HG02973 (cell line): ENCODE measurements at regions not wholly inside any gene's neighbourhood (a gene's known extent, or its start where the extent isn't known, plus 50 kb on each side); places are given as distances from the start of the nearest gene placed in this dataset.
"Not testable (repeated sequence)": the region's sequence is repeated elsewhere in the genome, so short reads cannot be mapped to it uniquely, and the experiment has no call there.

Source experiments
- ATAC-seq: cut with Tn5 transposase; IDR thresholded peaks from one replicate; pipeline ENCODE4 v1.9.1; 2021; ENCODE audit warnings: moderate library complexity; ENCODE audit not compliant: unreplicated experiment

DNA sequence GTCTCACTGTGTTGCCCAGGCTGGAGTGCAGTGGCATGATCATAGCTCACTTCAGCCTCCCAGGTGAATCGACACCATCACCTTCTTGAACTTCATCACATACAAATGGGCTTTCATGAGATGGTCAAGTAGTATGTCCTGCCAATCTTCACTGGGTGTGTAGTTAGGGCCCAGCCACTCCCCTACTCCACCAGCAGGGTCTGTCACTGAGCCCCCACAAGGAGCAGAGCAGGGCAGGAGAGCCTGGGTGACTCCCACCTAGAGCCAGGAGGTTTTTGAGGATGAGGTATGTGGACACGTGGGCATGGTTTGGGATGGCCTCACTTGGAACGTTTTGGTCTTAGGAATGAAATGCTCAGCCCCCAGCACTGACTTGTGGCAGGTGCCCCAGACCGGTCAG lies 4037.7 kb upstream of the TPTE start:
- ATAC-seq, result not testable (repeated sequence)

DNA sequence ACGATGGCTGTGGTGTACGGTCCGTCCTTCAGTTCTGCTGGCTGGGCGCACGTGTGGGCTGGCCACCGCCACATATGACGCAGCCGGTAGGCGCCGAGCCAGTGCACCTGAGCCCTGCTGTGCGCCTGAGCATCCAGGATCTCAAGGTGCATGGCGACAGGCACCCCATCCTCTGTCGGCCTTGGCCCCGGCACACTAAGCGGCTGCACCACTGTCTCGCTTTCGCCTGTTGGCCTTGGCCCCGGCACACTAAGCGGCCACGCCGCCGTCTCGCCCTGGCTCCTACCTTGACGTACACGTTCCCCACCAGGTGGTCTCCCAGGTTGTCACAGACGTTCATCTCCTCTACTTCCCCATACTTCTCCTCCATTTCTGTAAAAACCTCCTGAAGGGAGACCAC lies 4034.6 kb upstream of the TPTE start:
- ATAC-seq, result not testable (repeated sequence)

- ATAC-seq, result not testable (repeated sequence)
These were observed 4028.7 kb upstream of the TPTE start for GRCh38 chr21:6492691-6493090.

DNA sequence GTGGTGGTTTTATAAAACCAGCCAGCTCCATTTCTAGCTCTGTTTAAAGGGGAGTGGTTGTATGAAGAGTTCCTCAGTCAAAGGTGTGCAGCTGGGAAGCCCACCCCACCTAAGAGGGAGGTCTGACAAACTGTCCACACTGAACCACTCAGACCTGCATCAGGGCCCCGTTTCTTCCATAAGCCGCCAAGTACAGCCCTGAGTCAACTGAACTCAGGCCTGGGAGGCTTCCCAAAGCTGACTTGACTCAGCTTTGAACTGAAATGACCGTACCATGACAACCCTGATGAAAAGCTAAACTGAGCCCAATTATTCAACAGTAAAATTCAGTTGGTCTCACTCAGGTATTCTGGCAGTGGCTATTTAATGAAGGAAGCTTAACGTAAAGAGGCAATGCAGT lies 4027.4 kb upstream of the TPTE start:
- not testable (repeated sequence) for ATAC-seq

GRCh38 chr21:6496356-6496755 lies 4025.0 kb upstream of the TPTE start:
- ATAC-seq, result not testable (repeated sequence)

- ATAC-seq, result peak; percentile 33
These were observed 4022.7 kb upstream of the TPTE start for GRCh38 chr21:6498716-6499115.

GRCh38 chr21:6499128-6499826 lies 4022.1 kb upstream of the TPTE start:
- peak; percentile 77 for ATAC-seq

DNA sequence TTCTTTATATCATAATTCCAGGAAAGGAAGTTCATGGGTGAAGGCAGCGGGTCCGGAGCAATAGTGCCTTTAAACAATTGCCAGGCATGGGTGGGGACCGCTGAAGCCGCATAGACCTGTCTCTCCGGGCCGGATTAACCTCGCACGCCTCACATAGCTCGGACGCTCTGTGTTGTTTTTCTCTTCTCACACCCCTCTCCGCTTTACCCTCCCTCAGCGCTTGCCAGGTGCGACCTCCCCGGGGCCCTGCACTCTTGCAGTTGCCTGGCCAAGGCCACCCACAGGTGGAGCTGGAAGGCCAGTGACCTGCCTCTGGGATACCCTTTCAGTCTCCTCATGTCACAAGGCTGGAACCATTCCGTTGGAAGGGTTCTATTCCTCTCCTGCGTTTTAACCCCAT lies 4021.5 kb upstream of the TPTE start:
- not testable (repeated sequence) for ATAC-seq

DNA sequence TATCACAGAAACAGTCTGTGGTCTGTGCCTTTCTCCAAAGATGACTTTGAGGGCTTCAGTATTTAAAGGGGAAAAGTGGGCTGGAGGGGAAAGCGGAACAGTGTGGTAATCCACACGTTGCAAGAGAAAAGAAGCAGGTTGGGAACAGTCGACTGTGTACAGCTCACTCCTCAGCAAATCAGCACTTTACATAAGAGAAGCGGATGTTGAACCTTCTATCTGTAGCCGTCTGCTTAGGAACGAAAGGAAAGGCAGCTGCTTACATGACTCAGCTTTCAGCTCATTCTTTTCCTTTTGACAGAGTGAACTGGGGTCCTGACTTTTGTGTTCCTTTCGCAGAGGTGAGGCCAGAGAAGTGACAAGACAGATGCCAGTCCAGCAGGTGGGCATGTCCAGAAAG lies 4020.7 kb upstream of the TPTE start:
- ATAC-seq, result not testable (repeated sequence)

GRCh38 chr21:6506167-6506894 lies 4015.1 kb upstream of the TPTE start:
- ATAC-seq, result not testable (repeated sequence)

DNA sequence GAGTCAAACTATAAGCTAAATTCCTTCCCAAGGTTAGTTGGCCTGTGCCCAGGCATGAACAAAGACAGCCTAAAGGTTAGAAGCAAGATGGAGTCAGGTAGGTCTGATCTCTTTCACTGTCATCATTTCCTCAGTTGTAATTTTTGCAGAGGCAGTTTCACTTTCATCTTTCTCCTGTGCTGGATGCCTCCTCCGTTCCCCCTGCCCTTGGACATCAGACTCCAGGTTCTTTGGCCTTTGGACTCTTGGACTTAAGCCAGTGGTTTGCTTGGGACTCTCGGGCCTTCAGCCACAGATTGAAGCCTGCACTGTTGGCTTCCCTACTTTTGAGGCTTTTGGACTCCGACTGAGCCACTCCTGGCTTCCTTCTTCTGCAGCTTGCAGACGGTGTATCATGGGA lies 4013.8 kb upstream of the TPTE start:
- not testable (repeated sequence) for ATAC-seq

DNA sequence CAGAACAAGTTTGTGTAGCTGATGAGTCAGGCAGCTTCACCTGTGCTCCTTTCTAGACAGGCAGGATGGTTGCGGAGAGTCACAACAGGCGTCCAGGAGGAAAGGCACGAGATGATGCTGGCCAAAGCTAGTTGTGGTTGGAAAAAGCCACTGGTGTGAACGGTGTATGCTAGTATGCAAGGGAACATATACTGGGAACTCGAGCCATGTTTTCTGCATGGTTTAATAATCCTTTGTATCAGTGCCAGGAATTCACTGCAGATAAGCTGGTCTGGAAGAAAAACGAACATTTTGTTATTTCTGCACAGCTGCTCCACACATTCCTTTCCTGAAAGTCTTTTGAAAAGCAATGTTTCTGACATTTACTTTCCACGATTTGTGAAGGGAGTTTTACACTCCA lies 3999.6 kb upstream of the TPTE start:
- ATAC-seq, result not testable (repeated sequence)

DNA sequence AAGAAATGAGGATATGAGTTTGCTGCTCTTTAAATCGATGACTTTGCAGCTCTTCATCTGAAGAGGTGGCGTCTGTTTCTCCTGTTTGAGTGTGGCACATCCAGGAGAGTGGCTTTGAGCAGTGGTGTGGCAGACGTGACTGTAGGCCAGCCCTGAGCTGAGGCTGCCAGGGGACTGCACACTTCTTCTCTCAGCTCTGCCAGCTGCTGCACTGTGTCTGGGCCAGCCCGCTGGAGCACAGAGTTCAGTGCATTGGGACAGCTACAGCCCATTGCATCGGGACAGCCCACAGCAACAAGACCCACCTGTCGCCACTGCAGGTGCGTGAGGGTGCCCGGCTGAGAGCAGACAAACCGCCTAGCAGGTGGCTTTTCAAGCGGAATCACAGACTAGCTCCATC lies 3995.2 kb upstream of the TPTE start:
- ATAC-seq, result not testable (repeated sequence)

- ATAC-seq, result not testable (repeated sequence)
These were observed 3990.7 kb upstream of the TPTE start for GRCh38 chr21:6530655-6531054.

GRCh38 chr21:6533261-6533660 lies 3988.1 kb upstream of the TPTE start:
- not testable (repeated sequence) for ATAC-seq

GRCh38 chr21:6538320-6538719 lies 3983.1 kb upstream of the TPTE start:
- not testable (repeated sequence) for ATAC-seq

- not testable (repeated sequence) for ATAC-seq
These were observed 3981.7 kb upstream of the TPTE start for GRCh38 chr21:6539688-6540087.

DNA sequence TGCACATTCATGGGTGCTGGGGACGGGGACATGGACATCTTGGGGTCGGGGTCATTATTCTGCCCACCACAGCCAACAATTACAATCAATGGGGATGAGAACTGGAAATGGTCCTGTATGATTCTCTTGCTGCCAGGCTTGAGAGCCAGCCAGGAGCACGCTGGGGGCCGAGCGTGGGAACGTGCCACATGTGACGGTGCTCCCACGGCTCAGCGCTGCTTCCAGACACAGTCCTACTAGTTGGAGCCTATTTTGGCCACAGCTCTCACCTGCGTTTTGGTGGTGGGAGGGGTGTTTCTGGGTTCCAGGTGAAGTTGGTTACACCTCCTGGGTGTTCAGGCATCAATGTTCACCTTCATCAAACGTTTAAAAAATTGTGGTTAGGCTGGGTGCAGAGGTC lies 3980.3 kb upstream of the TPTE start:
- ATAC-seq, result not testable (repeated sequence)

DNA sequence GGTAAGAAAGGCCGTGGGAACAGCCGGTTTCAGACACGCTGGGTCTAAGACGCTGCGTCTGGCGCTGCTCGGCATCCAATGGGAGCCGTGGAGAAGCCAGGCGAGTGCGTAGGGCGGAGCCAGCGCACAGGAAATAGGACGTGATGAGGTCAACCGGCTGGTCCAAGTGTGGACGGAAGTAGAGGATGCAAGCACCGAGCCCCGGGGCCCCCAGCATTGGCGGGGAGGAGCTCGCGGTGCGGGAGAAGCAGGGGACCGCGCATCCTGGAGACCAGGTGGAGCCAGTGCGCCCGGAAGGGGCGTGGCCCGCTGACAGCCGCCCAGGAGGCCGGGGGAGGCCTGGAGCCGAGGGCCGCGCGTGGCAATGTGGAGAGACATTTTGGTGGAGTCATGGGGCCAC lies 3976.1 kb upstream of the TPTE start:
- not testable (repeated sequence) for ATAC-seq

DNA sequence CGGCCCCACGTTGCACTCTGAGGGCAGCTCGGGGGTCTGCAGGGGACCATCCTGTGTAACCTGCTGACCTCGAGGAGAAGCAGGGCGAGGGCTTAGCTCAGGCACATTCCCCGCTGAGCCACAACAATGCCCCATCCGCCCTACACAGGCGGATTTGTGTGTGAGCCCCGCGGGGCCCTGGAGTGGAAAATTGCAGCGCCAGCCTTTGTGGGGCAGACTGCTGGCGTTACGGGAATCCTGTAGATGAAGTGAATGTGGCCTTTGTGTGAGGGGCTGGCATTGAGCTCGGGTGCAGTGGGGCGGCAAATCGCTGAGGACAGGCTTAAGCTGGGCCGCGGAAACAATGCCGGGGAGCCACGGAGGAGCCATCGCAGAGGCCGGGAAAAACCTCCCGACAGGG lies 3970.3 kb upstream of the TPTE start:
- not testable (repeated sequence) for ATAC-seq

DNA sequence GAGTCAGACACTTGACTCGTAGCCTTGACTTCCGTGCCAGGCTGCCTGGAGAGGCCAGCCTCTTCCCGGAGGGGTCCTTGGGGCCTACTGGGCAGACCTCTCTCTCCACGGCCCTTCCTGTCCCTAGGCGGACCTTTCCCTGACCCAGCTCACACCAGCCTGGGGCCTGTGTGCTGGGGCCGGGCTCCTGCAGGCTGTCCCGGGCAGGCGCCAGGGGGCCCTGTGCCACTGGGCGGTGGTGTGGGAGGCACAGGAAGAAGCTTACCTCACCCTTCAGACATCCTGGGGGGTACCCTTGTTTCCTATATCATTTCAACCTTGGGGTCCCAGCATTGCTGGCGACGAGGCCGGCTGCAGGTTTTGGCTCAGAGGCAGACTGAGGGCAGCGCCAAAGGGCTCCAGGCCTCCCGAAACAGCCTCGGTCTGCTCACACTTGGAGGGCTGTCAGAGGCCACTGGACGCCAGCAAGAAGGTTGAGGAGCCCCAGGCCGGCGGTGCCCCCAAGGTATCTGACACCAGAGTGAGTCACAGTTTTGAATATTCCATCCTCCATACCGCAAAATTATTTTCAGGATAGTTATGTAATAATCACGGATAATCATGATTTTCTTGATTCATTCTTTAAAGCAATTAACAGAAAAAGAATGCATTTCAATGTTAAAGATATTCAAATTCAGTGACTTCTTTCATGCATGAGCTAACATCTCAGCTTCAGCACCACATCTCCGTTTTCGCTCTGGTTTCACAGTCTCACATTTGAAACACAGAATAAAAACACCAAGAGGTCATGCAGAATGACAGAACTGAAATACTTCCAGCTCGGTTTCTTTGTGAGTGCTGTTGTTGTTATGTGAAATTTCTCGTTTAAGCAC lies 3967.6 kb upstream of the TPTE start:
- ATAC-seq, result not testable (repeated sequence)
